ENCODE measurements at regions not wholly inside any gene's neighbourhood (a gene's known extent, or its start where the extent isn't known, plus 50 kb on each side); places are given as distances from the start of the nearest gene placed in this dataset.
A peak's percentile ranks its signal among the peaks of the same experiment; 100 is the strongest.

DNA sequence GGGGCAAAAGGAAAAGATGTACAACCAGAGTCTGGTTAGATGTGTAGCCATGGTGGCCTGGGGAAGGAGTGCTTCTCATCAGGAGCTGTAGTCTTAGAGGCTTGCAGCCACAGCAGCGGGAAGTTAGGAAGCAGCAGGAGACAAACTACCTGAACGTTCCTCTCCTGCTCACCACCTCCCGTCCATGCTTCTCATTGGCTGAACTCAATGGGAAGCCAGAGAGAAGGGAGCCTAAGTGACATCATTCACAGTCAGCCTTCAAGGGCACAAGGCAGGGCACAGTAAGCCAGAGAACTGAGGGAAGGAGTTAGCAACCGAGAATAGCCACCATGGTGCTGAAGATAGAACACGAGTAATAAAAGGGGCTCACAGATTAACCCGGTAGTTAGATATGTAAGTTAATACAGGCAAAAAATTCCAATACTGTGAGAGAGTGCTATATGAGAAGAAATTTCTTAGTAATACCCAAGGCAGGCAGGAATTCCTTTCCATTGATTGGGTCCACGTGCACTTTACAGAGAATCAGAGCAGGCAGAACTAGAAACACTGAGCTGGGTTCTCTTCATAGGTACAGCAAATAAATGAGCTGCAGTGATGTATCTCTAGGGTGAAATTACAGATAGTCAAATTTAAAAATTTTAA is 391.5 kb upstream of the DACH1 start:
- H3K36me3 ChIP-seq (ENCODE audit: control insufficient read depth, insufficient read depth, low read length): no peaks in the 10 kb centered on the region
- DNase-seq (ENCODE audit: low read depth in 4 of 6, low spot score in 6 of 6): no peak

DNA sequence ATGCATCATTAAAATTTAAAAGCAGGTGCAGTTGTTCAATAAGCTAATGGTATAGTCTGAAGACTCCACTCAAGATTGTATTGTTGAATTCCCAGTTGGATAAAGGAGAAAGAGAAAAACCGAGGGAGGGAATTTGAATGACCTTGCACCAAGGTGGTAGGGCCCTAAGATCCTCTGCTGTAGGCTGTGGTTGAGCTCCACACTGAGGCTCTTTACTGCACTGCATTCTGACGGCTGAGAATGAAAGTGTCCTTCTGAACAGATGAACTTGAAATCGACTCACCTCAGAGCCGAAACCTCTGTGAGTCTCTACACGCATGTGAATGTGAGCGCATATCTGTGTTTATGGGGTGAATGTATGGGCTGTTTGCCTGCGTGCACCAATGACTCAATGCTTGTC is 388.9 kb upstream of the DACH1 start:
- Histone ChIP-seq H3K27me3 (ENCODE audit: control insufficient read depth, insufficient read depth, low read length) (no peaks in the 10 kb centered on the region), H3K27ac (ENCODE audit: low read depth, low read length) (no peak overlapping the region), H3K4me1 (ENCODE audit: control insufficient read depth, insufficient read depth, low read length) (no peaks in the 10 kb centered on the region), H3K9me3 (ENCODE audit: control insufficient read depth, insufficient read depth, low read length) (no peaks in the 10 kb centered on the region), H3K4me3 (ENCODE audit: low read depth, low read length) (no peak overlapping the region), H3K36me3 (ENCODE audit: control insufficient read depth, insufficient read depth, low read length) (no peaks in the 10 kb centered on the region)
- WGBS (ENCODE audit: insufficient coverage): 28% methylated on average over 6 of the region's 7 CpGs
- DNase-seq (ENCODE audit: low read depth in 4 of 6, low spot score in 6 of 6): peak; percentile 13 to 83 (median 27)

More for the DNA sequence above, 391.5 kb upstream of the DACH1 start:
- Histone ChIP-seq H3K27ac (ENCODE audit: low read depth, low read length) (no peak overlapping the region), H3K27me3 (ENCODE audit: control insufficient read depth, insufficient read depth, low read length) (no peaks in the 10 kb centered on the region), H3K4me3 (ENCODE audit: low read depth, low read length) (no peak overlapping the region), H3K4me1 (ENCODE audit: control insufficient read depth, insufficient read depth, low read length) (no peaks in the 10 kb centered on the region), H3K9me3 (ENCODE audit: control insufficient read depth, insufficient read depth, low read length) (no peaks in the 10 kb centered on the region)
- 82% methylated on average over 3 of the region's 7 CpGs for WGBS (ENCODE audit: insufficient coverage)

DNA sequence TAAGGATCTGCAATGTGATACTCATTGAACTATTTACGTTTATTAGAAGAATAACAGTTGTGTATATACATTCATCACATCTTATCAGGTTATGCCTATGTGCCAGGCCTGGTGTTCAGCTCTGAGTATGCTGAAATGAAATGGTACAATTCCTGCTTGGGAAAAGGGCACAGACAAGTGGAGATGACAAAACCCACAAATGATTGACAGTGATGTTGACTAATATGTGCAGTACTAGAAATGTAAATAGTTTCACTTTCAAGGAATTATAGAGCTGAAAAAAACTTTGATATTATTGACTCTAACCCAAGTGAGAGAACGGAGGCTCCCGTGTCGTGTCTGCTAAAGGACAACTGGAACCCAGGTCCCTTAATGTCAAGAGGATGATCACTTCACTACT is 386.8 kb upstream of the DACH1 start:
- WGBS (ENCODE audit: insufficient coverage): no CpG with 5 or more reads among the region's 4 CpGs
- Histone ChIP-seq H3K36me3 (ENCODE audit: control insufficient read depth, insufficient read depth, low read length) (no peaks in the 10 kb centered on the region), H3K27ac (ENCODE audit: low read depth, low read length) (no peak overlapping the region), H3K4me1 (ENCODE audit: control insufficient read depth, insufficient read depth, low read length) (no peaks in the 10 kb centered on the region), H3K9me3 (ENCODE audit: control insufficient read depth, insufficient read depth, low read length) (no peaks in the 10 kb centered on the region), H3K4me3 (ENCODE audit: low read depth, low read length) (no peak overlapping the region), H3K27me3 (ENCODE audit: control insufficient read depth, insufficient read depth, low read length) (no peaks in the 10 kb centered on the region)
- DNase-seq (ENCODE audit: low read depth in 4 of 6, low spot score in 6 of 6): no peak

DNA sequence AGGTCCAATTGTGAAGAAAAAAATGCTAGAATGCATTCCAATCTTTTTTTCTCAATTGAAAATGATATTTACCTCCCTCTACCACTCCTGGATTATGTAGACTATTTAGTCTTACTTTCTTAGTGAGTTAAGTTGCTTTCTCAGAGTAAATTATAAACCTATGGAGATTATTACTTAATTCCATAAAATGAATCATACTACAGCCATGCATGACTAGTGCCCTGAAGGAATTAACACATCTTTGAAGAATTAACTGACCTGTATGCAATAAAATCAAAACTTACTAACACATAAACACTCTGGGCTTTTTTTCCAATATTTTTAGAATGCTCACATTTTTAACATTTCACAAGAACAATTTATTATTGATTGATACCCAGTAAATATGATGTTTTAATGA is 379.4 kb upstream of the DACH1 start:
- H3K9me3 ChIP-seq (ENCODE audit: control insufficient read depth, insufficient read depth, low read length): no peaks in the 10 kb centered on the region
- no peaks in the 10 kb centered on the region for H3K27me3 ChIP-seq (ENCODE audit: control insufficient read depth, insufficient read depth, low read length)
- no peaks in the 10 kb centered on the region for H3K4me1 ChIP-seq (ENCODE audit: control insufficient read depth, insufficient read depth, low read length)
- H3K27ac ChIP-seq (ENCODE audit: low read depth, low read length): no peak overlapping the region
- H3K4me3 ChIP-seq (ENCODE audit: low read depth, low read length): no peak overlapping the region
- no peaks in the 10 kb centered on the region for H3K36me3 ChIP-seq (ENCODE audit: control insufficient read depth, insufficient read depth, low read length)
- no peak for DNase-seq (ENCODE audit: low read depth in 4 of 6, low spot score in 6 of 6)

DNA sequence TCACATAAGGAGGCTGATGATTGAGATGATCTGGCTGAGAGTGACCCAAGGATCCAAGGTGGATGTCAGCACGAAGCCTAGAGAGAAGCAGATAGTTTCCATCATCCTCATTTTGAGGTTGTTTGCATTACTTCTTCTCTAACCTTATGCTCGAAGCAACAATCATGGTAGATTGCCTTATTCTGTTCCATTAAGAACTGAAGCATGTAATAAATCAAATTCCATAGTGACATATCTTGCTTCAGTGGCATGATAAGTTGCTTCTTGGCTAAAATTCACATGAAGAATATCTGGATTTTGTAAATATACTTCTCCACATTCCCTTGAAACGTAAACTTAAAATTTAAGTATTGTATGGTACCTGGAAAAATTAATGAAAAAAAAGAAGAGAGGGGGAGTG is 377.8 kb upstream of the DACH1 start:
- Histone ChIP-seq H3K9me3 (ENCODE audit: control insufficient read depth, insufficient read depth, low read length) (no peaks in the 10 kb centered on the region), H3K27me3 (ENCODE audit: control insufficient read depth, insufficient read depth, low read length) (no peaks in the 10 kb centered on the region), H3K4me3 (ENCODE audit: low read depth, low read length) (no peak overlapping the region), H3K36me3 (ENCODE audit: control insufficient read depth, insufficient read depth, low read length) (no peaks in the 10 kb centered on the region), H3K27ac (ENCODE audit: low read depth, low read length) (no peak overlapping the region), H3K4me1 (ENCODE audit: control insufficient read depth, insufficient read depth, low read length) (no peaks in the 10 kb centered on the region)
- DNase-seq (ENCODE audit: low read depth in 4 of 6, low spot score in 6 of 6): no peak
- no CpG with 5 or more reads among the region's 3 CpGs for WGBS (ENCODE audit: insufficient coverage)

DNA sequence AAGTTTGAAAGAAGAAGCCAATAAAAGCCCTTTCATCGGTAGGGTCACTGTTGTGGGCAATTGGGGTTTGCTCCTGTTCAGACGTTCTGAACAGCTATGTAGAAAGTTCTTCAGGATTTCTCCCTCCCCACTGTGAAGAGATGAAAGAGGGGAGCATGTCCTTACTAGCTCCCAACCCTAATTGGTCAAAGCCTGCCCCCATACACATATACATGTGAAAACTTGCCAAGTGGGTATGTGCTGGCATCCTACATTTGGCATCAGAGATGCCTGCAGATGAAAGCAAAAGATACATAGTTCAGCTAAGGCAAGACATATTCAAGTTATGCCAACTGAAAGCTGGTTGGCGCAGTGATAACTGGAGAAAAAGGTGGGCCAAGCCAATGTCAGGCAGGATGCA is 363.1 kb upstream of the DACH1 start:
- no peaks in the 10 kb centered on the region for H3K36me3 ChIP-seq (ENCODE audit: control insufficient read depth, insufficient read depth, low read length)
- no peaks in the 10 kb centered on the region for H3K9me3 ChIP-seq (ENCODE audit: control insufficient read depth, insufficient read depth, low read length)

DNA sequence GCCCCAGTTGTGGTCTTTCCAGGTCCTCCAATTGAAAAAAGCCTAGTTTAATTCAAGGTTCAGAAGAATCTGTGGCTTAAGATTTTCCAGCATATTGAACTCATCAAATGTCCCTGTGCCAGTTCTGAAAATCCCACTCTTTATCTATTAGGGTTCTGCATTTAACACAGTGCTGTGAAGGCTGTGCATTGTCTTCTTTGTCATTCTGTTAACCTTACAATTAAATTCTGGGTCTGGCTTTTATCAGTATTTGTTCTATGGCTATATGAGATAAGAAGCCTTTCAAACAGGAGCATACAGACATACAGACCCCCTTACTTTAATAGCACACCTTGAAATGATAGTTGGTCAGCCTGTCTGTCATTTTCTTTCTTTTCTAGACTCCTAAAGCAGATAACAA is 362.1 kb upstream of the DACH1 start:
- Histone ChIP-seq H3K36me3 (ENCODE audit: control insufficient read depth, insufficient read depth, low read length) (no peaks in the 10 kb centered on the region), H3K4me1 (ENCODE audit: control insufficient read depth, insufficient read depth, low read length) (no peaks in the 10 kb centered on the region), H3K27ac (ENCODE audit: low read depth, low read length) (no peak overlapping the region), H3K4me3 (ENCODE audit: low read depth, low read length) (no peak overlapping the region), H3K27me3 (ENCODE audit: control insufficient read depth, insufficient read depth, low read length) (no peaks in the 10 kb centered on the region), H3K9me3 (ENCODE audit: control insufficient read depth, insufficient read depth, low read length) (no peaks in the 10 kb centered on the region)
- DNase-seq (ENCODE audit: low read depth in 4 of 6, low spot score in 6 of 6): no peak

More for the DNA sequence above, 363.1 kb upstream of the DACH1 start:
- H3K27ac ChIP-seq (ENCODE audit: low read depth, low read length): no peak overlapping the region
- WGBS (ENCODE audit: insufficient coverage): 100% methylated on average over 1 of the region's 3 CpGs
- no peak overlapping the region for H3K4me3 ChIP-seq (ENCODE audit: low read depth, low read length)
- H3K27me3 ChIP-seq (ENCODE audit: control insufficient read depth, insufficient read depth, low read length): no peaks in the 10 kb centered on the region
- no peak for DNase-seq (ENCODE audit: low read depth in 4 of 6, low spot score in 6 of 6)
- H3K4me1 ChIP-seq (ENCODE audit: control insufficient read depth, insufficient read depth, low read length): no peaks in the 10 kb centered on the region

DNA sequence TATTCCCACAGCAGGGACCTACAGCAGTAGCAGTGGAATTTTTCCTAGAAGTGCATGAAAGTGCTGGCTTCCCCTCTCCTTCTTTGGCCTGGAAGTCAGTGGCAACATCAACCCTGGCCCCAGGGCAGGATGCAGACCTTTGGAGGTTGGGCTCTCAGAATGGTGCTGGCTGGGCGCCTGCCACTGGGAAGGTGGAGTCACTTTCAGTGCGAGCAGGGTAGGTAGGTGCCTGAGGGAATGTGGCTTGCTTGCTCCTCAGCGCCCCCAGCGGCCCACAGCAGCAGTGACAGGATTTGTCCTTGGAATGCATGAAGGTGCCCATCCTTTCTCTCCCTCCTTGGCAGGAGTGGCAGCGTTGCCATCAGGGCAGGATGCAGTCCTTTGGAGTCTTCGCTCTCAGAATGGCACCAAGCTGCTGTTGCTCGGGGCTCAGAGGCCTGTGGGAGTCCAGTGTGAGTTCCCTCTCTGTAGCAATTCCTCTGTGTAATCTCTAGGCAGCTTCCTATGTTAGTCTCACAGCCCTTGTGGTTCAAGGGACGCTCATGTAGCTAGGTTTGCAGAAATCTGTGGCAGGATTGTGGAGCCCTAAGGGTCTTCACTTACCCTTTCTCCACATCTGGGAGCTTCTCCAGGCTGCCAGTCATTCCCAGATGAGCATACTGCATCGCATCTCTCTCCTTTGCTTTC is 354.4 kb upstream of the DACH1 start:
- 55% methylated on average over 9 of the region's 9 CpGs for WGBS (ENCODE audit: insufficient coverage)
- Histone ChIP-seq H3K27ac (ENCODE audit: low read depth, low read length) (no peak overlapping the region), H3K4me1 (ENCODE audit: control insufficient read depth, insufficient read depth, low read length) (no peaks in the 10 kb centered on the region), H3K36me3 (ENCODE audit: control insufficient read depth, insufficient read depth, low read length) (no peaks in the 10 kb centered on the region), H3K4me3 (ENCODE audit: low read depth, low read length) (no peak overlapping the region), H3K27me3 (ENCODE audit: control insufficient read depth, insufficient read depth, low read length) (no peaks in the 10 kb centered on the region), H3K9me3 (ENCODE audit: control insufficient read depth, insufficient read depth, low read length) (no peaks in the 10 kb centered on the region)
- no peak for DNase-seq (ENCODE audit: low read depth in 4 of 6, low spot score in 6 of 6)

DNA sequence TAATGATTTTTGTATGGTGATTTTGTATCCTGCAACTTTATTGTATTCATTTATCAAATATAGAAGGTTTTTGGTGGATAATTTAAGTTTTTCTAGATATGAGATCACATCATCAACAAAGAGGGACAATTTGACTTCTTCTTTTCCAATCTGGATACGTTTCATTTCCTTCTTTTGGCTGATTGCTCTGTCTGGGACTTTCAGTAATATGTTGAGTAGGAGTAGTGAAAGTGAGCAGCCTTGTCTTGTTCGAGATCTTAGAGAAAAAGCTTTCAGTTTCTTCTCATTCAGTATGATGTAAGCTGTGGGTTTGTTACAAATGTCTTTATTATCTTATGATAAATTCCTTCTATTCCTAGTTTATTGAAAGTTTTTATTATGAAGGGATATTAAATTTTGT is 352.0 kb upstream of the DACH1 start:
- Histone ChIP-seq H3K9me3 (ENCODE audit: control insufficient read depth, insufficient read depth, low read length) (no peaks in the 10 kb centered on the region), H3K36me3 (ENCODE audit: control insufficient read depth, insufficient read depth, low read length) (no peaks in the 10 kb centered on the region), H3K4me1 (ENCODE audit: control insufficient read depth, insufficient read depth, low read length) (no peaks in the 10 kb centered on the region), H3K4me3 (ENCODE audit: low read depth, low read length) (no peak overlapping the region), H3K27me3 (ENCODE audit: control insufficient read depth, insufficient read depth, low read length) (no peaks in the 10 kb centered on the region), H3K27ac (ENCODE audit: low read depth, low read length) (no peak overlapping the region)
- no peak for DNase-seq (ENCODE audit: low read depth in 4 of 6, low spot score in 6 of 6)
- WGBS (ENCODE audit: insufficient coverage): no CpG with 5 or more reads among the region's 2 CpGs

DNA sequence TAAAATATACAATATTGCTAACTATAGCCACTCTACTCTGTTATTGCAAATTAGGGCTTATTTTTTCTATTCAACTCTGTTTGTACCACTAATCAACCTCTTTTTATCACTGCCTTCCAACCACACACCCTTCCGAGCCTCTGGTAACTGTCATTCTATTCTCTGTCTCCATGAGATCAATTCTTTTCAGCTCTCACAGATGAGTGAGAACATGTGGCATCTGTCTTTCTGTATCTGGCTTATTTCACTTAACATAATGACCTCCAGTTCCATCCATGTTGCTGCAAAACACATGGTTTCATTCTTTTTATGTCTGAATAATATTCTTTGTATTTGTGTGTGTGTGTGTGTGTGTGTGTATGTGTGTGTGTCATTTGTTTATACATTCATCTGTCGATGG is 350.1 kb upstream of the DACH1 start:
- no peak for DNase-seq (ENCODE audit: low read depth in 4 of 6, low spot score in 6 of 6)

More for the DNA sequence above, 350.1 kb upstream of the DACH1 start:
- H3K4me1 ChIP-seq (ENCODE audit: control insufficient read depth, insufficient read depth, low read length): no peaks in the 10 kb centered on the region
- no CpG with 5 or more reads among the region's 2 CpGs for WGBS (ENCODE audit: insufficient coverage)
- H3K27me3 ChIP-seq (ENCODE audit: control insufficient read depth, insufficient read depth, low read length): no peaks in the 10 kb centered on the region
- H3K9me3 ChIP-seq (ENCODE audit: control insufficient read depth, insufficient read depth, low read length): no peaks in the 10 kb centered on the region
- no peaks in the 10 kb centered on the region for H3K36me3 ChIP-seq (ENCODE audit: control insufficient read depth, insufficient read depth, low read length)
- H3K4me3 ChIP-seq (ENCODE audit: low read depth, low read length): no peak overlapping the region
- H3K27ac ChIP-seq (ENCODE audit: low read depth, low read length): no peak overlapping the region

Data from spinal cord (tissue), 9 donors.